Karpas-422 (cell line): ENCODE measurements at regions not wholly inside any gene's neighbourhood (a gene's known extent, or its start where the extent isn't known, plus 50 kb on each side); places are given as distances from the start of the nearest gene placed in this dataset.
"Not testable (repeated sequence)": the region's sequence is repeated elsewhere in the genome, so short reads cannot be mapped to it uniquely, and the experiment has no call there.

ENCODE experiments used
- DNase-seq: peaks from one replicate; pipeline ENCODE4 v3.0.0-alpha.2; 2015
- H2AFZ ChIP-seq: fragments of 200-600 bp; sonication (generic); 2 replicates; pipeline ENCODE4 v1.6.1; 2014; ENCODE audit warnings: antibody characterized with exemption, low read length, mixed read lengths
- H3K27ac ChIP-seq: fragments of 200-600 bp; sonication (generic); 2 replicates; pipeline ENCODE4 v1.5.1; 2014; ENCODE audit warnings: mild to moderate bottlenecking, low read length, moderate library complexity
- H3K27me3 ChIP-seq: fragments of 200-600 bp; sonication (generic); 2 replicates; pipeline ENCODE4 v1.6.1; 2014; ENCODE audit warnings: low read length, mixed read lengths
- H3K36me3 ChIP-seq: fragments of 200-600 bp; sonication (generic); 2 replicates; pipeline ENCODE4 v1.6.1; 2014; ENCODE audit warnings: low read length, mixed read lengths; ENCODE audit not compliant: insufficient read depth
- H3K4me1 ChIP-seq: fragments of 200-600 bp; sonication (generic); 2 replicates; pipeline ENCODE4 v1.6.1; 2014; ENCODE audit warnings: mild to moderate bottlenecking, low read length, mixed read lengths
- H3K4me2 ChIP-seq: fragments of 200-600 bp; sonication (generic); 2 replicates; pipeline ENCODE4 v1.6.1; 2014; ENCODE audit warnings: low read length, low read depth, mild to moderate bottlenecking; ENCODE audit not compliant: poor library complexity, severe bottlenecking
- H3K4me3 ChIP-seq: fragments of 200-600 bp; sonication (generic); 2 replicates; pipeline ENCODE4 v1.5.1; 2014; ENCODE audit warnings: mild to moderate bottlenecking, antibody characterized with exemption, low read length, mixed read lengths
- H3K79me2 ChIP-seq: fragments of 200-600 bp; sonication (generic); 2 replicates; pipeline ENCODE4 v1.6.1; 2014; ENCODE audit warnings: mild to moderate bottlenecking, low read length, mixed read lengths
- H3K9ac ChIP-seq: fragments of 200-600 bp; sonication (generic); 2 replicates; pipeline ENCODE4 v1.6.0; 2014; ENCODE audit warnings: low read length
- H3K9me2 ChIP-seq: fragments of 200-600 bp; sonication (generic), shearing (Covaris generic); replicated peaks from 2 replicates; pipeline ENCODE4 v1.6.0; 2014; ENCODE audit warnings: mild to moderate bottlenecking, low read length, moderate library complexity; ENCODE audit not compliant: insufficient read depth
- H3K9me3 ChIP-seq: fragments of 300-700, 200-600 bp; sonication (generic); 2 replicates; pipeline ENCODE4 v1.6.1; 2014; ENCODE audit warnings: low read length, mixed read lengths
- H4K20me1 ChIP-seq: fragments of 200-600 bp; sonication (generic); 2 replicates; pipeline ENCODE4 v1.6.1; 2014; ENCODE audit warnings: mild to moderate bottlenecking, antibody characterized with exemption, low read length, low read depth; ENCODE audit not compliant: insufficient read depth

GRCh38 chr2:221893501-221893900 lies 321.4 kb upstream of the EPHA4 start:
- DNase-seq: no peak
- H3K9me3 ChIP-seq: no peaks in the 10 kb centered on the region
- H3K4me3 ChIP-seq: no peak overlapping the region
- H2AFZ ChIP-seq: no peak overlapping the region
- no peak overlapping the region for H3K4me2 ChIP-seq
- H3K79me2 ChIP-seq: no peaks in the 10 kb centered on the region
- no peaks in the 10 kb centered on the region for H3K27me3 ChIP-seq
- no peaks in the 10 kb centered on the region for H3K9me2 ChIP-seq
- H4K20me1 ChIP-seq: no peaks in the 10 kb centered on the region
- H3K36me3 ChIP-seq: no peaks in the 10 kb centered on the region
- no peak overlapping the region for H3K27ac ChIP-seq
- no peaks in the 10 kb centered on the region for H3K4me1 ChIP-seq
- H3K9ac ChIP-seq: no peak overlapping the region

- not testable (repeated sequence) for H3K79me2 ChIP-seq, H4K20me1 ChIP-seq, DNase-seq, H3K36me3 ChIP-seq, H3K9me3 ChIP-seq, H3K9me2 ChIP-seq, H3K27ac ChIP-seq, H3K9ac ChIP-seq, H3K4me3 ChIP-seq, H2AFZ ChIP-seq, H3K4me2 ChIP-seq, H3K27me3 ChIP-seq, H3K4me1 ChIP-seq
Observed at GRCh38 chr2:221892006-221892405, 319.9 kb upstream of the EPHA4 start.

- H3K27me3 ChIP-seq: no peaks in the 10 kb centered on the region
- no peaks in the 10 kb centered on the region for H3K79me2 ChIP-seq
- H4K20me1 ChIP-seq: no peaks in the 10 kb centered on the region
- no peaks in the 10 kb centered on the region for H3K36me3 ChIP-seq
- H3K4me3 ChIP-seq: no peak overlapping the region
- H3K4me1 ChIP-seq: no peaks in the 10 kb centered on the region
- H3K9me2 ChIP-seq: no peaks in the 10 kb centered on the region
- H3K4me2 ChIP-seq: no peak overlapping the region
- DNase-seq: no peak
- H3K9me3 ChIP-seq: no peaks in the 10 kb centered on the region
- H3K9ac ChIP-seq: no peak overlapping the region
- H3K27ac ChIP-seq: no peak overlapping the region
- no peak overlapping the region for H2AFZ ChIP-seq
Observed at GRCh38 chr2:221883976-221884375, 311.9 kb upstream of the EPHA4 start.

GRCh38 chr2:221876016-221876415 lies 303.9 kb upstream of the EPHA4 start:
- no peaks in the 10 kb centered on the region for H3K9me3 ChIP-seq

GRCh38 chr2:221874444-221874843 lies 302.3 kb upstream of the EPHA4 start:
- Histone ChIP-seq H3K9me3 (no peaks in the 10 kb centered on the region), H4K20me1 (no peaks in the 10 kb centered on the region), H3K9ac (no peak overlapping the region), H2AFZ (no peak overlapping the region), H3K27me3 (no peaks in the 10 kb centered on the region), H3K4me3 (no peak overlapping the region), H3K4me2 (no peak overlapping the region), H3K27ac (no peak overlapping the region), H3K9me2 (no peaks in the 10 kb centered on the region), H3K36me3 (no peaks in the 10 kb centered on the region), H3K79me2 (no peaks in the 10 kb centered on the region), H3K4me1 (no peaks in the 10 kb centered on the region)
- no peak for DNase-seq

More at GRCh38 chr2:221876016-221876415, 303.9 kb upstream of the EPHA4 start:
- Histone ChIP-seq H4K20me1 (no peaks in the 10 kb centered on the region), H3K79me2 (no peaks in the 10 kb centered on the region), H3K4me2 (no peak overlapping the region), H3K4me1 (no peaks in the 10 kb centered on the region), H2AFZ (no peak overlapping the region), H3K27me3 (no peaks in the 10 kb centered on the region), H3K27ac (no peak overlapping the region), H3K36me3 (no peaks in the 10 kb centered on the region), H3K9me2 (no peaks in the 10 kb centered on the region), H3K4me3 (no peak overlapping the region), H3K9ac (no peak overlapping the region)
- no peak for DNase-seq

GRCh38 chr2:221857719-221858118 lies 285.6 kb upstream of the EPHA4 start:
- Histone ChIP-seq H3K36me3 (no peaks in the 10 kb centered on the region), H3K9me3 (no peaks in the 10 kb centered on the region), H3K9me2 (no peaks in the 10 kb centered on the region), H3K4me1 (no peaks in the 10 kb centered on the region), H3K9ac (no peak overlapping the region), H3K27ac (no peak overlapping the region), H3K4me2 (no peak overlapping the region), H4K20me1 (no peaks in the 10 kb centered on the region), H3K27me3 (no peaks in the 10 kb centered on the region), H3K4me3 (no peak overlapping the region), H2AFZ (no peak overlapping the region), H3K79me2 (no peaks in the 10 kb centered on the region)
- DNase-seq: no peak

- Histone ChIP-seq H3K4me3 (no peak overlapping the region), H3K4me1 (no peaks in the 10 kb centered on the region), H3K27me3 (no peaks in the 10 kb centered on the region), H3K79me2 (no peaks in the 10 kb centered on the region), H3K27ac (no peak overlapping the region), H2AFZ (no peak overlapping the region), H3K4me2 (no peak overlapping the region), H3K9ac (no peak overlapping the region), H4K20me1 (no peaks in the 10 kb centered on the region), H3K36me3 (no peaks in the 10 kb centered on the region), H3K9me2 (no peaks in the 10 kb centered on the region), H3K9me3 (no peaks in the 10 kb centered on the region)
- DNase-seq: no peak
Observed at GRCh38 chr2:221853297-221853696, 281.2 kb upstream of the EPHA4 start.

GRCh38 chr2:221851531-221852045 lies 279.5 kb upstream of the EPHA4 start:
- H3K4me1 ChIP-seq: no peaks in the 10 kb centered on the region
- no peak overlapping the region for H3K9ac ChIP-seq
- H3K4me3 ChIP-seq: no peak overlapping the region
- no peak overlapping the region for H2AFZ ChIP-seq
- H3K4me2 ChIP-seq: no peak overlapping the region
- no peaks in the 10 kb centered on the region for H4K20me1 ChIP-seq
- H3K79me2 ChIP-seq: no peaks in the 10 kb centered on the region
- no peaks in the 10 kb centered on the region for H3K9me2 ChIP-seq
- no peak overlapping the region for H3K27ac ChIP-seq
- no peaks in the 10 kb centered on the region for H3K36me3 ChIP-seq
- no peaks in the 10 kb centered on the region for H3K27me3 ChIP-seq
- no peak for DNase-seq
- H3K9me3 ChIP-seq: no peaks in the 10 kb centered on the region

GRCh38 chr2:221850076-221850475 lies 278.0 kb upstream of the EPHA4 start:
- H3K4me1 ChIP-seq: no peaks in the 10 kb centered on the region
- no peak overlapping the region for H3K27ac ChIP-seq
- no peaks in the 10 kb centered on the region for H3K27me3 ChIP-seq
- no peaks in the 10 kb centered on the region for H3K9me3 ChIP-seq
- H3K4me2 ChIP-seq: no peak overlapping the region
- H4K20me1 ChIP-seq: no peaks in the 10 kb centered on the region
- no peak overlapping the region for H3K4me3 ChIP-seq
- DNase-seq: no peak
- H3K79me2 ChIP-seq: no peaks in the 10 kb centered on the region
- H3K36me3 ChIP-seq: no peaks in the 10 kb centered on the region
- H3K9me2 ChIP-seq: no peaks in the 10 kb centered on the region
- H2AFZ ChIP-seq: no peak overlapping the region
- H3K9ac ChIP-seq: no peak overlapping the region
